Mesodermal cell (in vitro differentiated cells): ENCODE measurements at regions not wholly inside any gene's neighbourhood (a gene's known extent, or its start where the extent isn't known, plus 50 kb on each side); places are given as distances from the start of the nearest gene placed in this dataset.

Source experiments
- H3K27ac ChIP-seq: 2 replicates; pipeline ENCODE4 v1.7.0; 2013; ENCODE audit warnings: mild to moderate bottlenecking, low read depth, low read length, moderate library complexity; ENCODE audit not compliant: severe bottlenecking
- H3K36me3 ChIP-seq: 2 replicates; pipeline ENCODE4 v1.7.1; 2013; ENCODE audit warnings: mild to moderate bottlenecking, low read length, moderate library complexity; ENCODE audit not compliant: control insufficient read depth, insufficient read depth
- H3K4me1 ChIP-seq: one replicate; pipeline ENCODE4 v1.7.1; 2013; ENCODE audit warnings: mild to moderate bottlenecking, low read length; ENCODE audit not compliant: insufficient read depth, control insufficient read depth, poor library complexity, severe bottlenecking
- H3K4me3 ChIP-seq: 2 replicates; pipeline ENCODE4 v1.7.0; 2013; ENCODE audit warnings: low read length, control low read depth, mild to moderate bottlenecking; ENCODE audit not compliant: insufficient read depth, poor library complexity, severe bottlenecking; ENCODE audit errors: extremely low read depth
- H3K9me3 ChIP-seq: 2 replicates; pipeline ENCODE4 v1.7.1; 2013; ENCODE audit warnings: mild to moderate bottlenecking, low read length, moderate library complexity; ENCODE audit not compliant: control insufficient read depth
- WGBS, 2 experiments: methylation state at CpG; one replicate each; pipeline ENCODE4 v1.1.5; 2013; ENCODE audit warnings: missing lambda C conversion rate in 2 of 2; ENCODE audit not compliant: insufficient coverage in 2 of 2; 5-methylcytosine and 5-hydroxymethylcytosine counted together

- H3K9me3 ChIP-seq, result no peaks in the 10 kb centered on the region
- H3K4me1 ChIP-seq, result no peaks in the 10 kb centered on the region
- WGBS, 2 experiments, result 72 to 76% methylated on average over 2 to 3 of the region's 6 CpGs
- H3K27ac ChIP-seq, result no peak overlapping the region
- H3K4me3 ChIP-seq, result no peak overlapping the region
- H3K36me3 ChIP-seq, result no peaks in the 10 kb centered on the region
Observed at GRCh38 chr18:40607542-40608148, 1347.4 kb upstream of the PIK3C3 start.

DNA sequence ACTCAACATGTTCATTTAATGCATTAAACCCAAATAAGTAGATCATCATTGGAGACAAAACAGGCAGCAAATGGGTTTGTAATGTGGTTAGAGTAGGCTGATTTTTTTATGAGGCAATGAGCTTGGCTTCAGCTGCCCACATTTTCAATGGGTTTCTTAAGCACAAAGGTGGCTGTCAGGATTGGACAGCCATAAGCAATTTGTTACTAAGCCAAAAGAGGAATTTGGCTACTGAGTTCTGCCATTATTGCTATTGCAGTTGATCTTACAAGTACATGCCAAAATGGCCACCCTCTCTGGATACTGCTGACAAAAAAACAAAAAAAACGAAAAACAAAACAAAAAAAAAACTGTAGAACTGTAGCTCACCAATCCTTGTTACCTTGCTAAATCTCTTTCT is 1348.0 kb upstream of the PIK3C3 start:
- Histone ChIP-seq H3K9me3 (no peaks in the 10 kb centered on the region), H3K27ac (no peak overlapping the region), H3K4me3 (no peak overlapping the region), H3K36me3 (no peaks in the 10 kb centered on the region), H3K4me1 (no peaks in the 10 kb centered on the region)
- no CpG with 5 or more reads among the region's 1 CpG for WGBS, 2 experiments

DNA sequence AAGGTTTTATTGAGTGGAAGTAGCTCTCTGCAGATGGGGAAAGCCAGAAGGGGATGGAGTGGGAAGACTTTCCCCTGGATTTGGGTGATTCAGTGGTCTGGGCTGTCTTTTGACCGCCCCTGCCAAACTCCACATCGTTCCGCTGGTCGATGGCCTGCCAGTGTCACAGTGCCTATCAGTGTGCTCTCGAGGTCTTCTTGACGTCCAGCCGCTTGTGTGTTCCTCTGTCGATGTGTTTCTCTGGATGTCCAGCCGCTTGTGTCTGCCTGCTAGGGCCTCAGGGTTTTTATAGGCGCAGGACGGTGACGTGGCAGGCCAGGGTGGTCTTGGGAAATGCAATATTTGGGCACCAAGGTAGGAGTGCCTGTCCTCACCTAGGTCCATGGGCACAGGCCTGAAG is 1371.4 kb upstream of the PIK3C3 start:
- no peaks in the 10 kb centered on the region for H3K4me1 ChIP-seq
- H3K4me3 ChIP-seq, result no peak overlapping the region
- no peaks in the 10 kb centered on the region for H3K9me3 ChIP-seq
- H3K27ac ChIP-seq, result no peak overlapping the region
- H3K36me3 ChIP-seq, result no peaks in the 10 kb centered on the region
- 92 to 100% methylated on average over 4 to 11 of the region's 12 CpGs for WGBS, 2 experiments

GRCh38 chr18:40582105-40582504 is 1372.9 kb upstream of the PIK3C3 start:
- Histone ChIP-seq H3K27ac (no peak overlapping the region), H3K36me3 (no peaks in the 10 kb centered on the region), H3K9me3 (no peaks in the 10 kb centered on the region), H3K4me1 (no peaks in the 10 kb centered on the region), H3K4me3 (no peak overlapping the region)
- WGBS, 2 experiments, result no CpG with 5 or more reads among the region's 1 CpG

DNA sequence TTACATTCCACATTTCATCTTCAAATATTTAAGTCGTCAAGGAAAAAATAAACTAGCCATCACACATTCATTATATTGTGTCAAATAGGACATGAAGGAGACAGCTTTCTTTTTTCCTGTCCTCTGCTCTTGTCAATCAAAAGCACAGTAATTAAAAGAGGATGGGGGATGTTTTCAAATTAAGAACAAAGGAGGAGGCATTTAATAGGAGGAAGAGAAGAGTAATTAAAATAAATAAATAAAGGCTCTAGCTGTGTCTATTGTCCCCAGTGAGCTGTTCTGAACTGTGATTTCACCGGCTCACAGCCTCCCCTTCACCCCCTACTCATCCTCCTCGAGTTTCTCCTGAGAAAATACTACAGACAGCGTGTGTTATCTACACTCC is 1377.1 kb upstream of the PIK3C3 start:
- Histone ChIP-seq H3K9me3 (no peaks in the 10 kb centered on the region), H3K36me3 (no peaks in the 10 kb centered on the region), H3K4me1 (no peaks in the 10 kb centered on the region), H3K4me3 (no peak overlapping the region), H3K27ac (peak overlapping the region; percentile 11)
- no CpG with 5 or more reads among the region's 4 CpGs for WGBS, 2 experiments

DNA sequence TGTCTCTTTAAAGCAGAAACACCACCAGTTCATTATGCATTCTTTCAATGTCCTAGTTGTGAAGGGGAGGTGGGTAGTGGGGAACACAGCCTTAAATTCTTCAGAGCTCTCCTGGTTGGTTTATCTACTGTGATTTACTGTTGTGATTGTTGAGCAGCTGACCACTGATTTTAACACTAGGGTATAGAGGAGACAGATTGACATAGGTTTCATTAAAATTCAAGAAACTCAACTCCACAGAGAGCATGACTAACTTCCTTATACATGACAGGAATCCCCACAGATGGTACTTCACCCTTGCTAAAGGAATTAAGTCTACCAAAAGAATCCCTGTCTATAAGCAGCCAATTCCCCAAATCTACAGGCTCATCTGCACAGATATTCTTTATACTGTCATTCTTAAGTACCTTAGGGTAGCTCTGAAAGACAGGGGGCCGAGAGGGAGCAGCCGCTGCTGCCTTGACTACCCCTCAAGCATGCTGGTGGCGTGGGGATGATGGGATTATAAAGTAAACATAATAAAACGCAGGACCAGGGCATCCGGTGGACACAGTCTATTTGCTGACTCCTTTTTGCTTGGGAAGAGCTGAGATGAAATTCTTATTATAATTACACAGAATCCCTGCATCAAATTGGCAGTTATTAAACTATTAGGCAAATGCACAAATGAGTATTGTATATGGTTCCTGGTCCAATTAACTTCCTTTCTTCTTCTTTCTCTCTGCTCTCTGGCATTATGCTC is 1377.6 kb upstream of the PIK3C3 start:
- H3K36me3 ChIP-seq, result no peaks in the 10 kb centered on the region
- H3K27ac ChIP-seq, result peak overlapping the region; percentile 11
- no peaks in the 10 kb centered on the region for H3K9me3 ChIP-seq
- WGBS, 2 experiments, result 93% methylated on average over 4 of the region's 5 CpGs; no CpG with 5 or more reads in 1 of the 2 experiments
- H3K4me1 ChIP-seq, result no peaks in the 10 kb centered on the region
- no peak overlapping the region for H3K4me3 ChIP-seq

- Histone ChIP-seq H3K4me1 (no peaks in the 10 kb centered on the region), H3K4me3 (no peak overlapping the region), H3K27ac (peak overlapping the region; percentile 4), H3K9me3 (no peaks in the 10 kb centered on the region), H3K36me3 (no peaks in the 10 kb centered on the region)
- whole genome bisulfite sequencing, 2 experiments, result 32 to 64% methylated on average over 3 of the region's 4 CpGs
Observed at GRCh38 chr18:40576507-40577115, 1378.4 kb upstream of the PIK3C3 start.

DNA sequence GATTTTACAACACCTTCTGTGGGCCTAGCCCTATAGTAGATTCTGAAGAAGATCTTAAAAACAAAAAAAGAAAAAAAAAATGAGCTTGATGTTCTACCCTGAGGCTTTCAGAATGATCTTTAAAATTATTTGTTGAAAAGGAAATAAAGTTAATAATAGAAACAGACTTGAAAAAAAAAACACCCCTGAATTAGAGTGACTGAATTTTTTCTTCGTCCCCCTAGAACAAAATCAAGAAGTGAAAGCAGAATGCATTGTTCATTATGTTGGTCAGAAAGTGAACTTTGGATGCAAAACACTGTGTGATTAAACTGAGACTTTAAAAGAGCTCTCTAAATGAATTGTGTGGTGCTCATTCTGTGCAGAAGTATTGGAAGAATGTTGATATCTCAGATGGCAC is 1384.4 kb upstream of the PIK3C3 start:
- no CpG with 5 or more reads among the region's 1 CpG for WGBS, 2 experiments

DNA sequence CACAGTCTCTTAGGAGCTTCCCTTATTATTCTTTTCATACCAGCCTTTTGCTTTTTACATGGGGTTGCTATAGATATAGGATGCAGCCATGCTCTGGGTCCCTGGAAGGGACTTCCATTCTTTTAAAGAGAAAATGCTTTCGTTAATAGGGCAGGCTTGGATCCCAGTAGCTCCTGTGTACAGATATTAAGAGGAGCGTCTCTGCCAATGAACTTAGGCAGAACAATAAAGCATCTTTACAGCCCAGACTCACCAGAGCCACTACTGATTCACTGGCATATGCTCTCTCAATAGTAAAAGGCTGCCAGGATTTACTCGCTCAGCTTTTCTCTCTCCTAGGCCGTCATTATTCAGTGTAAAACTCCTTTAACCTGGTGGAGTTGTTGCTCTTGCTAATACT is 1385.4 kb upstream of the PIK3C3 start:
- Histone ChIP-seq H3K9me3 (no peaks in the 10 kb centered on the region), H3K27ac (no peak overlapping the region), H3K4me1 (no peaks in the 10 kb centered on the region), H3K36me3 (no peaks in the 10 kb centered on the region), H3K4me3 (no peak overlapping the region)
- WGBS, 2 experiments, result 70 to 75% methylated on average over 2 of the region's 4 CpGs

More for the DNA sequence above, 1384.4 kb upstream of the PIK3C3 start:
- Histone ChIP-seq H3K36me3 (no peaks in the 10 kb centered on the region), H3K27ac (no peak overlapping the region), H3K9me3 (no peaks in the 10 kb centered on the region), H3K4me1 (no peaks in the 10 kb centered on the region), H3K4me3 (no peak overlapping the region)

- Histone ChIP-seq H3K27ac (no peak overlapping the region), H3K4me1 (no peaks in the 10 kb centered on the region), H3K9me3 (no peaks in the 10 kb centered on the region), H3K4me3 (no peak overlapping the region), H3K36me3 (no peaks in the 10 kb centered on the region)
- WGBS, 2 experiments, result no CpG with 5 or more reads among the region's 1 CpG
Observed at GRCh38 chr18:40566510-40566844, 1388.6 kb upstream of the PIK3C3 start.
